Left forelimb (tissue), 1 donor: ENCODE measurements at regions not wholly inside any gene's neighbourhood (a gene's known extent, or its start where the extent isn't known, plus 50 kb on each side); places are given as distances from the start of the nearest gene placed in this dataset.
"Not testable (repeated sequence)": the region's sequence is repeated elsewhere in the genome, so short reads cannot be mapped to it uniquely, and the experiment has no call there.

Experiments
- DNase-seq: peaks from one replicate; pipeline ENCODE4 v3.0.0-alpha.2; 2018; ENCODE audit warnings: low spot score

GRCh38 chr16:60142619-60143347, 1408.7 kb upstream of the GOT2 start:
- no peak for DNase-seq

- no peak for DNase-seq
Measured at GRCh38 chr16:60137891-60138290, 1403.8 kb upstream of the GOT2 start.

- no peak for DNase-seq
Measured at GRCh38 chr16:60127196-60127595, 1393.1 kb upstream of the GOT2 start.

- not testable (repeated sequence) for DNase-seq
Measured at GRCh38 chr16:60126115-60126514, 1392.0 kb upstream of the GOT2 start.

- no peak for DNase-seq
Measured at GRCh38 chr16:60123392-60124023, 1389.4 kb upstream of the GOT2 start.

- no peak for DNase-seq
Measured at GRCh38 chr16:60120586-60120985, 1386.5 kb upstream of the GOT2 start.

GRCh38 chr16:60110531-60110930, 1376.4 kb upstream of the GOT2 start:
- DNase-seq = no peak

- no peak for DNase-seq
Measured at GRCh38 chr16:60107871-60108270, 1373.8 kb upstream of the GOT2 start.

- no peak for DNase-seq
Measured at GRCh38 chr16:60107437-60107836, 1373.3 kb upstream of the GOT2 start.

- DNase-seq = no peak
Measured at GRCh38 chr16:60100371-60100770, 1366.3 kb upstream of the GOT2 start.

- no peak for DNase-seq
Measured at GRCh38 chr16:60091529-60091928, 1357.4 kb upstream of the GOT2 start.

- no peak for DNase-seq
Measured at GRCh38 chr16:60091071-60091470, 1357.0 kb upstream of the GOT2 start.

- no peak for DNase-seq
Measured at GRCh38 chr16:60087530-60087929, 1353.4 kb upstream of the GOT2 start.

GRCh38 chr16:60078819-60079218, 1344.7 kb upstream of the GOT2 start:
- DNase-seq = not testable (repeated sequence)

GRCh38 chr16:60077861-60078260, 1343.7 kb upstream of the GOT2 start:
- no peak for DNase-seq

- DNase-seq = no peak
Measured at GRCh38 chr16:60074378-60074777, 1340.3 kb upstream of the GOT2 start.

GRCh38 chr16:60073376-60073775, 1339.3 kb upstream of the GOT2 start:
- DNase-seq = no peak

GRCh38 chr16:60064026-60064425, 1329.9 kb upstream of the GOT2 start:
- no peak for DNase-seq

- no peak for DNase-seq
Measured at GRCh38 chr16:60061396-60061795, 1327.3 kb upstream of the GOT2 start.

GRCh38 chr16:60060731-60061130, 1326.6 kb upstream of the GOT2 start:
- DNase-seq = no peak

- DNase-seq = no peak
Measured at GRCh38 chr16:60059141-60059540, 1325.0 kb upstream of the GOT2 start.

GRCh38 chr16:60041671-60042070, 1307.6 kb upstream of the GOT2 start:
- no peak for DNase-seq

- no peak for DNase-seq
Measured at GRCh38 chr16:60031740-60032139, 1297.6 kb upstream of the GOT2 start.

- DNase-seq = no peak
Measured at GRCh38 chr16:60027351-60027750, 1293.2 kb upstream of the GOT2 start.
